Bronchial epithelial cell (primary cell): ENCODE measurements at regions not wholly inside any gene's neighbourhood (a gene's known extent, or its start where the extent isn't known, plus 50 kb on each side); places are given as distances from the start of the nearest gene placed in this dataset.

Source experiments
- DNase-seq: peaks from one replicate; pipeline ENCODE4 v3.0.0-alpha.2; 2010; ENCODE audit warnings: low read depth
- FAIRE-seq: peaks from 2 replicates; lab custom pipeline; 2011; peaks lifted over from hg19 to GRCh38; lab: Jason Lieb, UNC
- H3K27me3 ChIP-seq: 2 replicates; pipeline ENCODE4 v1.5.1; 2011; ENCODE audit warnings: low read length; ENCODE audit not compliant: control insufficient read depth, insufficient read depth
- H3K36me3 ChIP-seq: 2 replicates; pipeline ENCODE4 v1.5.1; 2011; ENCODE audit warnings: low read length; ENCODE audit not compliant: control insufficient read depth, insufficient read depth
- H3K4me3 ChIP-seq: 2 replicates; pipeline ENCODE4 v1.5.1; 2011; ENCODE audit warnings: mild to moderate bottlenecking, low read depth, low read length, control low read depth
- CTCF ChIP-seq: IDR thresholded peaks from 2 replicates; pipeline ENCODE4 v1.5.1; 2011; ENCODE audit warnings: mild to moderate bottlenecking, moderate library complexity, low read length, control low read depth, inconsistent platforms; ENCODE audit not compliant: insufficient read depth, severe bottlenecking

GRCh38 chr13:74442751-74443150, 308.5 kb upstream of the KLF12 start:
- no peak overlapping the region for H3K4me3 ChIP-seq
- DNase-seq (peak; percentile 83), FAIRE-seq (no peak)
- H3K36me3 ChIP-seq = no peaks in the 10 kb centered on the region
- H3K27me3 ChIP-seq = no peaks in the 10 kb centered on the region
- no peak for TF ChIP-seq CTCF

GRCh38 chr13:74438901-74439300, 304.7 kb upstream of the KLF12 start:
- Histone ChIP-seq H3K4me3 (no peak overlapping the region), H3K36me3 (no peaks in the 10 kb centered on the region), H3K27me3 (no peaks in the 10 kb centered on the region)
- no peak for TF ChIP-seq CTCF
- no peak for DNase-seq
- no peak for FAIRE-seq

- DNase-seq (no peak), FAIRE-seq (no peak)
- Histone ChIP-seq H3K36me3 (no peaks in the 10 kb centered on the region), H3K27me3 (no peaks in the 10 kb centered on the region), H3K4me3 (no peak overlapping the region)
- no peak for TF ChIP-seq CTCF
These were observed 300.6 kb upstream of the KLF12 start for GRCh38 chr13:74434782-74435181.

- no peak overlapping the region for H3K4me3 ChIP-seq
- DNase-seq (no peak), FAIRE-seq (no peak)
- no peak for TF ChIP-seq CTCF
- H3K36me3 ChIP-seq = no peaks in the 10 kb centered on the region
- no peaks in the 10 kb centered on the region for H3K27me3 ChIP-seq
These were observed 290.3 kb upstream of the KLF12 start for GRCh38 chr13:74424455-74424854.

- no peaks in the 10 kb centered on the region for H3K27me3 ChIP-seq
- no peak for TF ChIP-seq CTCF
- no peaks in the 10 kb centered on the region for H3K36me3 ChIP-seq
- H3K4me3 ChIP-seq = no peak overlapping the region
- FAIRE-seq = no peak
- no peak for DNase-seq
These were observed 289.2 kb upstream of the KLF12 start for GRCh38 chr13:74423434-74423833.

- no peak overlapping the region for H3K4me3 ChIP-seq
- H3K27me3 ChIP-seq = no peaks in the 10 kb centered on the region
- FAIRE-seq (no peak), DNase-seq (no peak)
- no peaks in the 10 kb centered on the region for H3K36me3 ChIP-seq
- TF ChIP-seq CTCF = no peak
These were observed 280.3 kb upstream of the KLF12 start for GRCh38 chr13:74414458-74414857.
